Fibroblast of the conjunctiva (primary cell): ENCODE measurements at regions not wholly inside any gene's neighbourhood (a gene's known extent, or its start where the extent isn't known, plus 50 kb on each side); places are given as distances from the start of the nearest gene placed in this dataset.
"Not testable (repeated sequence)": the region's sequence is repeated elsewhere in the genome, so short reads cannot be mapped to it uniquely, and the experiment has no call there.

Source experiments
- DNase-seq: peaks from one replicate; pipeline ENCODE4 v3.0.0-alpha.2; 2010; ENCODE audit warnings: low read depth

DNA sequence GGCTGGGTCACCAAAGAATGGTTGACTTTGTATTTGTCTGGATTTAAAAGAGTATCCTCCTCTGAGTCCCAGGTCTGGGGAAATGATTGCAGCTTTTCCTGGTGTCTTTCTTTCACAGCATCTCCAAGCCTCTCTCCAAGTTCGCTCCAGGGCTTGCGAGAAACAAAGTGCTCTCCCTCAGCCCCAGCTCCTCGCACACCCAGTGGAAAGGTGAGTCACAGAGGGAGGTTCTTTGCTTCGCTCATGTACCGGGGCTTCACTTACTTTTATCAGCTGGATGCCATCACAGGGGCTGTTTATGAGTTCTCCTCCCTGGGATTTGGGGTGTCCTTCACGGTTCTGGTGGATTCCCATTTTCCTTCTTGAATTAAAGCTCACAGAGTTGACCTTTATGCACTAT, 252.2 kb upstream of the PLPP4 start:
- no peak for DNase-seq

DNA sequence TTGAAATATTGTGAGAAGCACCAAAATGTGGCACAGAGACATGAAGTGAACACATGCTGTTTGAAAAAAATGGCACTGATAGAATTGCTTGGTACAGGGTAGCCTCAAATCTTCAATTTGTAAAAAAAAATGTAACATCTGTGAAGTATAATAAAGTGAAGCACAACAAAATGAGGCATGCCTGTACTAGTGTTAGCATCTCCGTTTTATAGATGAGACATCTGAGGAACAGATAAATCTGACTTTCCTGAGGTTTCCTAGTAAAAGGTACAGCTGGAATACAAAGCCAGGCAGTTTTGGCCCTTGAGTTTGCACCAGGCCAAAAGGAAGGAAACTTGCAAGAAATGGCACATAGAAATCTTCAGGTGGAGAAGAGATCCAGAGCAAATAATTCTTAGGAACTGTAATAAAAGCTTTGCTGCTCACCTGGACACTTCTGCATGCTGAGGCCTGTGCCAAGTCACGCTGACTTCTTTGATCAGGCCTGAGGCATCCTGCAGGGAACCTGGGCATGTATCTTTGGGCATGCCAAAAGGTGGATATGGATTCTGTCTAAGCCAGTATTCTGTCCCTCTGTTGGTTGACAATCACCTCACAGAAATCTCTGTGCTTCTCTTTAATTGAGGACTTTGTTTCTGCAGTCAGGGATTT, 251.5 kb upstream of the PLPP4 start:
- no peak for DNase-seq

DNA sequence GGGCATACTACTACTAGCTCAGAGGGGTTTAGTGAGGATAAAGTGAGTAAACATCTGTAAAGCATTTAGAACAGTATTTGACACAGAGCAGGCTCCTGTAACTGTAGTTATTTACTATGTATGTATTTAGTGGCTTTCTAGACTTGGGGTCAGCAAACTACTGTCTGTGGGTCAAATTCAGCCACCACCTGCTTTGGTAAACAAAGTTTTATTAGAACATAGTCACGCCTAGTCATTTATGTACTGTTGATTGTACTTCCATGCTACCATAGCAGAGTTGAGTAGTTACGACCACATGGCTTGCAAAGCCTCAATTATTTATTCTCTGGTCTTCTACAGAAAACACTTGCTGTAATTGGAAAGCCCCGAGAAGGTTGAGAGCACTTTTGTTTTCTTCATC, 248.5 kb upstream of the PLPP4 start:
- DNase-seq = no peak

DNA sequence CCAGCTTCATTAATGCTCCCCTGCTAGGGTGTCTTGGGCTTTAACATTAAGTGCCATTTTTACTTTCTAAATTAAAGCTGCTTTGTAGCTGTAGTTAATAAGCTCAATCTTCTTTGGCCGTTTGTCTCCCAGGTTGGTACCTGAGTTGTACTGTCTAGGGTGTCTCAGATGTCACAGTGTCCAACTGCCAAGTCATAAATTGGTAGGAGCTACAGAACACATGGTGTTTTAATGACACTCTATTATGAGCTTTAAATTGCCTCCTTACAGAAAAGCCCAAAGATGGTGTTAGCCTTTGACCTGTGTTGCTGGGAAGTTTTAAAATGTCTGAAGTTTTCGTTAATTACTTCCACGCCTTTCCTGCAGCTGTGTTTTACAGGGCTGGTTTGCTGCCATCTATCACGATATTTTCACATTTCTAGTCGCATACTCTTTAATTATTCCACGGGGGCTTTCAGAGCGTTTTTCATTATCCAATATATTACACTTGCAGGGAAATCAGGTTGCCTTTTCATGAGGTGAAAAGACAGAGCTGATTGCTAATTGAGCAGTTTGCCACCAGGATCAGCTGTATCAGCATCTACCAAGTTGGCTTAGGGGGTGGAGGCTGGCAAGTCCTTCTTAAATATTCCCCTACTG, 247.8 kb upstream of the PLPP4 start:
- no peak for DNase-seq

DNA sequence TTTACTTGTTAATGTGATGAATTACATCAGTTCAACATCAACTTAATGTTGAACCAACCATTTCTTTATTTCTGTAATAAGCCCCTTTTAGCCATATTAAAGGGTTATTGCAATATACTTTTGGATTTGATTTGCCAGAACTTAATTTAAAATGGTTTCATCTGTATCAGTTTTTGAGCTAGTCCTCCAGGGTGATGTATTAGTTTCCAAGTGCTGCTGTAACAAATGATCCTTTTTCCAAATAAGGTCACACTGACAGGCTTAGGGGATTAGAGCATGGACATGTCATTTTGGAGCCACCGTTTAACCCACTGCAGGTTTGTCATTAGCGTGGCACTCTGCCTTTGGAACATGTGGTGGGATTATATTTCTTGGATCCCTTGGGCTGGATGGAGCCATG, 244.8 kb upstream of the PLPP4 start:
- no peak for DNase-seq

DNA sequence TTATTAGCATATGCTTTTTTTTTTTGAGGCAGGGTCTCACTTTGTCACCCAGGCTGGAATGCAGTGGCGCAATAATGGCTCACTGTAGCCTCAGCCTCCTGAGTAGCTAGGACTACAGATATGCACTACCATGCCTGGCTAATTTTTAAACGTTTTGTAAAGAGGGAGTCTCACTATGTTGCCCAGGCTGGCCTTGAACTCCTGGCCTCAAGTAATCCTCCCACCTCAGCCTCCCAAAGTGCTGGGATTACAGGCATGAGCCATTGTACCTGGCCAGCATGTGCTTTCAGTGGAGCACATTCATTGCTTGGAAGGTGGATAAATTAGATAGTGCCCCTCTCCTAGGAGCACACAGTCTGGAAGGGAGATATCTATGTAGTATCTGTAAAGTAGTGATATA, 243.7 kb upstream of the PLPP4 start:
- not testable (repeated sequence) for DNase-seq

DNA sequence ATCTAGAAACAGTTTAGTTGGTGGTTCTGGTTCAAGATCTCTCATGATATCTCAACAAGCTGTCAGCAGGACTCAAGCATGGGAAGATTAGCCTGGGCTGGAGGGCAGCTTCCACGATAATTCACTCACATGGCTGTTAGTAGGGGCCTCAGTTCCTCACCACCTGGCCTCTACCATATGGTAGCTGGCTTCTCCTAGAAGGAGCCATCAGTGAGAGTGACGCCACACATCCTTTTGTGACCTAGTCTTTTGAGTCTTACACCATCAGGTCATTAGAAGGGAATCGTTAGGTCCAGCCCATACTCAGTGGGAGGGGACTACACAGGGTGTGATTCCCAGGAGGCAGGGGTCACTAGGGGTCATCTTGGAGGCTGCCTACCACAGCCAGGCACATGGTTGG, 239.3 kb upstream of the PLPP4 start:
- DNase-seq = no peak

DNA sequence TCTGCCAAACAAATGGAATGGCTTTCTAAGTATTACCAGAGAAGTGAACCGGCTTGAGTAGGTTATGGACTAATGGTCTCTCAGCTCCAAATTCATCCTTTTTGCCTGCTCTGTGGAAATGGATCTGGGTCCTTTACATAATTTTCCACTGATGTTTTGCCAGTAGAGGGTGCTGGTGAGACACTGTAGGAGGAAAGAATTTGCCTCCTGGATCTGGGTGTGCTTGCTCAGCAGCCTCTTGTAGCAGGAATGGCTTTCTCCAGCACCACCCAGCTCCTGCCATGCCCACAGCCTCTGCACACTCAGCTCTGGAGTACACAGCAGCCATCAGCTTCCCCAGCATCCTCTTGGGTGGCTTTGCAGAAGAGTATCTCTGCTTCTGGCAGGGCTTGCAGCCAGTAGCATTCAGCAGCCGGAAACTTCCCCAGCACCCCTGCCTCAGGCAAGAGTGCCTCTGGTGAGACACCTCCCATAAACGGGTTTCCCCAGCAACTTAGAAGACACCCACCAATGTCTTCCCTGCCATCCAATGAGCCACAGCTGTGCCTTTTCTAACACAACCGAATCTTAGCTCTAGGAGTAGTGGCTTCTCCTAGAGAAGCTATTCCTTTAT, 235.0 kb upstream of the PLPP4 start:
- no peak for DNase-seq

DNA sequence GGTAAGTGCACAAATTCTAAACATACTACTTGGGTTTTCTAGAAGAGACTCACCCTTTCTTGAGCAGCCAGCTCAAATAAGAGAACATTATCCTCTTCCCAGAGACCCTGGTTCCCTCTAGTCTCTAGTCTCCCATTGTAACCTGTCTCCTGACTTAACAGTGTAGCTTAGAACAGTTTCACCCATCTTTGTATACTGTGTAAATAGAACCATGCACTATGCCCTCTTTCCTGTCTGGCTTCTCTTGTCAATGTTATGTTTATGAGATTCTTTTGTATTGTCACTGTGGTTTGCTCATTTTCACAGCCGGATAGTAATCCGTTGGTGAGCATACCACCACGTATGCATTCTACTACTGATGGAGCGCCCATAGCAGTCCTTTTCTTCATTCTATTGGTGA, 227.4 kb upstream of the PLPP4 start:
- DNase-seq = no peak

DNA sequence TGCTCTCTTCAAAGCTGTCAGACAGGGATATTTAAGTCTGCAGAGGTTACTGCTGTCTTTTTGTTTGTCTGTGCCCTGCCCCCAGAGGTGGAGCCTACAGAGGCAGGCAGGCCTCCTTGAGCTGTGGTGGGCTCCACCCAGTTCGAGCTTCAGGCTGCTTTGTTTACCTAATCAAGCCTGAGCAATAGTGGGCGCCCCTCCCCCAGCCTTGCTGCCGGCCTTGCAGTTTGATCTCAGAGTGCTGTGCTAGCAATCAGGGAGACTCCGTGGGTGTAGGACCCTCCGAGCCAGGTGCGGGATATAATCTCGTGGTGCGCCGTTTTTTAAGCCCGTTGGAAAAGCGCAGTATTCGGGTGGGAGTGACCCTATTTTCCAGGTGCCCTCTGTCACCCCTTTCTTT, 217.3 kb upstream of the PLPP4 start:
- DNase-seq = not testable (repeated sequence)

DNA sequence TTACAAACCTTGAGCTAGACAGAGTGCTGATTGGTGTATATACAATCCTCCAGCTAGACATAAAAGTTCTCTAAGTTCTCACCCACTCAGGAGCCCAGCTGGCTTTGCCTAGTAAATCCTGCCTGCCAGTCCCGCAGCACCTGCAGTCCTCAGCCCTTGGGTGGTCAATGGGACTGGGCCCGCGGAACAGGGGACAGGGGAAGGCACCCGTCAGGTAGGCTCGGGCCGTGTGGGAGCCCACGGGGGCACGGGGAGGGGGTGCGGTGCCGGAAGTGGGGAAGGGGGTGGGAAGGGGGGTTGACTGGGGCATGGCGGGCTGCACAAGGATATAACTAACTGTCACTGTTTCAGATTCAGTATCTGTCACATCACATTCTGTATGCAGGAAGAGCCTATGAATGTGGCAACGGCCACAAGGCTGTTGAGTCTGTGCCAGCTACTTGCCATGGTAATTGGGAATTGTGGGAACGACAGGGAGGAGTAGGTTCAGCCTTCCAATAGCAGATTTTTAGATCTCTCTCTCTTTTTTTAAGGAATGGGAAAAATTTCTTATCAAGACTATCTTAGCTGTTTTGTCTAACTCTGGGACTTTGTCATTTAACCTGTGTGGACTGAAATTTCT, 205.1 kb upstream of the PLPP4 start:
- DNase-seq = no peak

DNA sequence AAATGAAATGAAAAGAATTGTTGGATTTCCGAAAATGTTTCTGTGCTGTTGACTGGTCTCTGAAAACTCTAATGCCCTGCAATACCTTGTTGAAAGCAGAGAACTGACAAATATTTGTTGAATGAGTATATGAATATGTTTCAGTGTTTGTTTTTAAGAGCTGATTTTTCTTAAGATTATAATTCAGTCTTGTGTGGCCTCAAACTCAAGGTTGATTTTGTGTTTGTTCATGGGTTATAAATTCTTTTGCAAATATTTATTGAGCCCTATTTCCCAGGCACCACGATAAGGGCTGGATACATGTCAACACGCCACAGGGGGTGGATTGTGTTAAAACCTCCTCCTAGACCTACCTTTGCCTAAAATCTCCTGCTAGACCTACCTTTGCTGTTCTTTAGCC, 203.9 kb upstream of the PLPP4 start:
- no peak for DNase-seq

DNA sequence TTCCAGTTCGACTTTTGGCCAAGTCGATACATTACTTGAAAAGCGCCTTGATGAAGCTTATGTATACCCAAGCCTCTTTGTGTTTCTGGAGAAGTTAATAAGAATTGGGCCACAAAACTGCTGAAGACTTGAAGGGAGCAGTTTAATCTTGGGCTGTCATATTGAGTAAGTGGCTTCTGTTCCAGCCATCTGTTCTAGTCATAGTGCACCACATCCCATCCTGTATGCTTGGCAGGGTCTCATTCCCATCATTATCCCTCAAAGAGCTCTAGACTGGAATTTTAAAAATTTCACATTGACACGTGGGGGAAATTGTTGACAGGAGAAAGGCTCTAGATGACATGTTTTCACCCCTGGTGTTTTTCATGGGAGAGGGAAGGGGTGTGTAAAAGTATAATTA, 196.6 kb upstream of the PLPP4 start:
- no peak for DNase-seq

DNA sequence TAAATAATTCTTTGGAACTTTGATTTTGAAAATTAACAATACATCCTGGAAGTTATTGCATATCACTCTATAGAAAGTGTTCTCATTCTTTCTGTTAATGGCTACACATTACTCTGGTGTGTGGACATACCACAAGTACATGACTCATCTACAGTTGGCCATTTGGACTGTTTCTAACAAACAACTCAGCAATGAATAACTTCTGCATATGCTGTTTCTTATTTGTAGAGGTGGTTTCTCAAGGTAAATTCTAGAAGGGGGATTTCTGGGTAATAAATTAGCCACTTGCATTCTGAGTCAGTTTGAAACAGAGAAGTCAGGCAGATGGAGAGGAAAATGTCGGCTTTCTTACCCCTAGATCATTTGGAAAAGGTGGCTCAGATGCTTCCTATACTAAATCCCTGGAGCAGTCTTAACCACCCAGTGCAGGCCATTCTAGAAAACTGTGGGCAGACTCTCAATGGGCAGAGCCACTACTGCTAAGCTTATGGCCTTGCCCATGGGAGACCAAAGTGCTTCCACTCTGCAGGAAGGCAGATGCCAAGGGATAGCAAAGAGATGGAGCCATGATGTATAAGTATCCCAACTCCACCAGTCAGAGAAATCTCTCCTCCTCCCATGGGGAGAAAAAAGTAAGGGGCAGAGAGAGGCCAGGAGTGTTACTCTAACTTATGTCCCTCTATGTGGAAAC, 194.0 kb upstream of the PLPP4 start:
- no peak for DNase-seq

DNA sequence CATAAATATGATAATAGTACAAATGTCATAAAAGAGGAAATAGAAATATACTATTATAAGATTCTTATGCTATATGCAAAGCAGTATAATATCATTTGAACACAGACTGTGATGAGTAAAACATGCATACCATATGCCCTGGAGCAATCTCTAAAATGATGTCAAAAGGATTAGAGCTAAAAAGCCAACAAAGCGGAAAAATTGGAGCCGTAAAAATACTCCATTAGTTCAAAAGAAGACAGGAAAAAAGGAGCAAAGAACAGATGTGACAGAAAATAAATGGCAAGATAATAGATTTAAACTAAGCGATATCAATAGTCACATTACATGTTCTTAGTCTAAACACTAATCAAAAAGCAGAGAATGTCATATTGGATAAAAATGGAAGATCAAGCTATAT, 191.0 kb upstream of the PLPP4 start:
- DNase-seq = no peak

DNA sequence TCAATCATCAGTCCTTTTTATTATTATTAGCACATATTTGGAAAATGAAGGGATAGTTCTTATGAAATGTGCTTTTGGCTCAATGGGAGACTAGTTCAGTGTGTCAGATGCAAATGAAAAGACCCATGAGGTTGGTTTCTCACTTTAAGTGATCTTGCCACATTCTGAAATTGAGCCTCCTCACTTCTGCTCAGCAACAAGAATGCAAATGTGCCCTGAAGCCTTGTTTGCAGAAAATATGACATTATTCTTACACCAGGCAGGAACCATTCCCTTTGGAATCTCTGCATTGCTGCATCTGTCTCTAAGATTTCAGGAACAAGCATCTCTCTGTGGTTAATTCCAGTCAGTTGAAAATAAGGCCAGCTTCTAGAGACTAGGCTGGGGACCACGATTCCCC, 186.1 kb upstream of the PLPP4 start:
- no peak for DNase-seq

DNA sequence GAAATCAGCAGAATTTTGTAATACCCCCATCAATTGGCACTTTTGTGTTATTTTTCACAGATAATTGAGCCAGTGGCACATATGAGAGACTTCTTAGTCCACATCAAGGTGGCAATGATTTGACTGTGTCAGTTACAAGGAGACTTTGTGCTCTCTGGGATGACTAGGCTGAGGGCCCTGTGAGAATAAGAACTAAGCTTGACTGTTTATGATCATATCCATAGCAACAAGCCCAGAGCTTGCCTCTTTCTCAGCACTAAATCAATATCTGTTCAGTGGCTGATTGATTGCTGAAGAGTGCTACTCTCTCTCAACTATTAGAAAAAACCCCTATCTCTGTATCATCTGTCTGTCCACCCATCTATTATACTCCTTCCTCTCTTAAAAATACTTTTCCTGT, 185.3 kb upstream of the PLPP4 start:
- no peak for DNase-seq

DNA sequence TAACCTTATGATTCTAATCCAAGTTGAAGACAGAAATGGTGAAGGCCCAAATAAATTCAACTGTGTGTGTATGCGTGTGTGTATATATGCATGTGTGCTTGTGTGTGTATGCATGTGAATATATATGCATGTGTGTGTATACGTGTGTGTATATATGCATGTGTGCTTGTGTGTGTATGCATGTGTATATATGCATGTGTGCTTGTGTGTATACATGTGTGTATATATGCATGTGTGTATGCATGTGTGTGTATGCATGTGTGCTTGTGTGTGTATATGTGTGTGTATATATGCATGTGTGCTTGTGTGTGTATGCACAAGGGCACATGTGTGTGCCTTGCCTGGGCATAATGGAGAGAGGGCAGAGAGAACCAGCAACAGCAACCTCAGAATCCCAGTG, 184.7 kb upstream of the PLPP4 start:
- DNase-seq = no peak

DNA sequence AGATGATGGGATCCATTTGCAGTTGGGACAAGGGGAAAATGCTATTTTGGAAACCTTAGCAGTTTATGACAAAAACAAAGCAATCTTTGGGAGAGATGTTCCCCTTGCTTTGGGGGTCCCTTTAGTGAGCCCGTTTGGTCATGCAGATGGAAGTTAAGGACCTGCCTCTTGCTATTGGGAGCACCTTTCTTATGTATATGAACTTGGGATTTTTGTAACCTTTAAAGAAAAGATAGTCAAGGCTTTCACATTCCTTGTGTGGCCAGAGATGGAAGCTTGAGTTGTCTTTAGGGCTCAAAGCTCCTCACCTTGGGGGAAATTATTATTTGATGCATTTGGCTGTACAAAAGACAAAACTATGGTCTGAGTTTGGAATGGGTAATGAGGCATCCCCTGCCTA, 179.0 kb upstream of the PLPP4 start:
- DNase-seq = no peak

DNA sequence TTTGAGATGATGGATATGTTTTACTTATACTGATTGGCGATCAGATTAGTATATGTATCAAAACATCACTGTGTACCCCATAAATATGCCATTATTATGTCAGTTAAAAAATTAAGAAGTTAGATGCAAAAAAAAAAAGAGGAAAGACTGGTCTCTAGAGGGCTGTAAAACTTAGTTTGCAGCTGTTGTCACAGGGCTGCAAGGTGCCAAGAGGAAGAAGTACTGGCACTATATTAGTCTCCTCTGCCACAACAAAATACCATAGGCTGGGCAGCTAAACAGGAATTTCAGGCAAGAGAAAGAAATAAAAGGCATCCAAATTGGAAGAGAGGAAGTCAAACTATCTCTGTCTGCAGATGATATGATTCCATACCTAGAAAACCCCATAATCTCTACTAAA, 177.8 kb upstream of the PLPP4 start:
- no peak for DNase-seq

DNA sequence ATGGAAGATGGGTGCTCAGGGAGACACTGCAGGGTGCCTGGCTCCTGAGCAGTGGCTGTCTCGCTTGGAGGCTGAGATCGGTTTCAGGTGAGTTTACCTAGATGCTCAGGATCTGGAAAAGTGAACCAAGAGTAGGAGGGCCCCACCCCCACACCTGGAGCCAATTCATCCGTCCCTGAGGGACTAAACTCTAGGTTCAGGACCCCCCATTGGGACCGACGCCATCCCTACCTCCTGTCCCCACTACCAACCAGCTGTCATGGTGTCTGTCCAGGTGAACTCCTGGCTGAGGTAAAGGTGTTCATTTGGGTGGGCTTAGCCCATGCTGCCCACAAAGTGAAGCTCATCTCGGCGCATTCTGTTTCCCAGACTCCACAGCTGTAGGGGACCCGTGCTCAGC, 174.6 kb upstream of the PLPP4 start:
- DNase-seq = no peak

DNA sequence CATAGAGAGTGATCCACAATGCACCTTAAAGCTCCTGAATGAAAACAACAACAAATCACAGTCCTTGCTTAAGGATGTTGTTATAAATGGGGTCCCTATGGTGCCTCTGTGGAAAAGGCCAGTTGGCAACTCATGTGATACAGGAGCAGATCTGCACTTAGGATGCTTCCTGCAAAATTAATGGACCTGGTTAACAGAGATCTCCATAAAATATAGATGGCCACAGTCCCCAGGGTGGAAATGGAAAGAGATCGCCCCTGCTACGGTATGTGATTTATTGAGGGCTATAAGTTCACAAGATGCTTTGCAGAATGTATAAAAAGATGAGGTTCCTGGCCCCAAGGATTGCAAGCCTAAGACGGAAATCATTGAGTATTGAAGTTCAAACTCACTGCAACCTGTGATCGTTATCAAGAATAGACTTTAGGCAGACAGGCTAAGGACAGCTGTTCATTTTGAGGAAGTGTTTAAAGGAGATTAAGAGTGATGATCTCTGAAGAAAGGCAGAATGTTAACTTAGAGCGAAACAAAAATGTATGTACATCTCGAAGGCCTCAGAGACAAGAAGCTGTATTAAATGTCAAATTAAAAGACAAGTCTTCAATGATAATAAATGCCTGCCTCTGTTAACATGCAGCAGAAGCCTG, 174.1 kb upstream of the PLPP4 start:
- no peak for DNase-seq
